GM13976 (cell line): ENCODE measurements at regions not wholly inside any gene's neighbourhood (a gene's known extent, or its start where the extent isn't known, plus 50 kb on each side); places are given as distances from the start of the nearest gene placed in this dataset.
"Not testable (repeated sequence)": the region's sequence is repeated elsewhere in the genome, so short reads cannot be mapped to it uniquely, and the experiment has no call there.

Experiments used
- DNase-seq: peaks from one replicate; pipeline ENCODE4 v3.0.0; 2012; ENCODE audit warnings: low spot score
- in situ Hi-C: fragments of 300-500 bp; cut with MboI; formaldehyde crosslinking; loops from one replicate; pipeline ENCODE4 v1.12.0; 2022; ENCODE audit warnings: low sequenced_read_pairs, mixed read lengths, inconsistent platforms; ENCODE audit not compliant: unreplicated experiment
- TF ChIP-seq, protein P1 (sequence below): IDR thresholded peaks from 2 replicates; pipeline ENCODE4 v1.5.1; 2012; ENCODE audit warnings: borderline replicate concordance, mild to moderate bottlenecking; ENCODE audit not compliant: insufficient read depth; ENCODE audit errors: extremely low read depth, missing control alignments, control extremely low read depth

- TF ChIP-seq, protein P1, sequence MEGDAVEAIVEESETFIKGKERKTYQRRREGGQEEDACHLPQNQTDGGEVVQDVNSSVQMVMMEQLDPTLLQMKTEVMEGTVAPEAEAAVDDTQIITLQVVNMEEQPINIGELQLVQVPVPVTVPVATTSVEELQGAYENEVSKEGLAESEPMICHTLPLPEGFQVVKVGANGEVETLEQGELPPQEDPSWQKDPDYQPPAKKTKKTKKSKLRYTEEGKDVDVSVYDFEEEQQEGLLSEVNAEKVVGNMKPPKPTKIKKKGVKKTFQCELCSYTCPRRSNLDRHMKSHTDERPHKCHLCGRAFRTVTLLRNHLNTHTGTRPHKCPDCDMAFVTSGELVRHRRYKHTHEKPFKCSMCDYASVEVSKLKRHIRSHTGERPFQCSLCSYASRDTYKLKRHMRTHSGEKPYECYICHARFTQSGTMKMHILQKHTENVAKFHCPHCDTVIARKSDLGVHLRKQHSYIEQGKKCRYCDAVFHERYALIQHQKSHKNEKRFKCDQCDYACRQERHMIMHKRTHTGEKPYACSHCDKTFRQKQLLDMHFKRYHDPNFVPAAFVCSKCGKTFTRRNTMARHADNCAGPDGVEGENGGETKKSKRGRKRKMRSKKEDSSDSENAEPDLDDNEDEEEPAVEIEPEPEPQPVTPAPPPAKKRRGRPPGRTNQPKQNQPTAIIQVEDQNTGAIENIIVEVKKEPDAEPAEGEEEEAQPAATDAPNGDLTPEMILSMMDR, result no peak
- in situ Hi-C loops, result no loop called here
- no peak for DNase-seq
Measured at GRCh38 chr7:32661929-32662328, 166.6 kb downstream of the AVL9 start.

DNA sequence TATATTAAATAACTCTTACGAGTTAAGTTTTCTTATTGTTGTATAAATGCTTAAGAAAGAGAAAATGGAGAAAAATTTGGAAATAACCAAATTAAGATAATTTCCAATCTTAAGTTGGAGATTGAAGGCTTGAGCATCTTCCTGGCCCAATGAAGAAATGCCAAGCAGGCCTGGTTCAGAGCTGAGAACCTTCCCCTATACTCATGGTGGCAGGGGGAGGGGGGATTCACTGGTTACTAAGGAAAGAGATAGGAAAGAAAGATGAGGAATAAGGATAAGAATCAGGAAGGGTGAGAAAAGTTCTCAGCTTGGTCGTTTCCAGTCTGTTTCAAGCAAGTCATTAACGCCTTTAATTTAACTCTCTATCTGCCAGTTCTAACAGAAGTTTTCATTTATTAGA, 166.2 kb downstream of the AVL9 start:
- TF ChIP-seq, protein P1, result no peak
- DNase-seq, result no peak
- in situ Hi-C loops, result no loop called here

GRCh38 chr7:32660936-32661335, 165.6 kb downstream of the AVL9 start:
- TF ChIP-seq, protein P1, result no peak
- no peak for DNase-seq
- in situ Hi-C loops, result no loop called here

- DNase-seq, result no peak
- in situ Hi-C loops, result no loop called here
- TF ChIP-seq, protein P1, result no peak
Measured at GRCh38 chr7:32659853-32660252, 164.6 kb downstream of the AVL9 start.

DNA sequence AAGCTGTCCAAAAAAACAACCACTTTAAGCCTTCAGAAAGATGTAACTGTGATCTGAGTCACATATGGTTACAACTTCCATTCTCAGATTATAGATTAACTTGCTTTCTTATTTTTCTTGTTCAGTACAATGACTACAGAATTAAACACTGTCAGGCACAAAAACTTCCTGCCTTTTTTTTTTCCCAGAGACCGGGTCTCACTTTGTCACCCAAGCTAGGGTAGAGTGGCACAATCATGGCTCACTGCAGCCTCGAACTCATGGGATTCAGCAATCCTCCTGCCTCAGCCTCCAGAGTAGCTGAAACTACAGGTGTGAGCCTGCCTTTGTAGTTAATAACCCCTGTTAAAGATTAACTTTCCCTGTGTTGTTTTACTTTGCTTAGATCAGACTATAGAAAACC, 163.2 kb downstream of the AVL9 start:
- TF ChIP-seq, protein P1, result no peak
- no peak for DNase-seq
- in situ Hi-C loops, result no loop called here

- no peak for DNase-seq
- TF ChIP-seq, protein P1, result no peak
- in situ Hi-C loops, result no loop called here
Measured at GRCh38 chr7:32658034-32658433, 162.7 kb downstream of the AVL9 start.

DNA sequence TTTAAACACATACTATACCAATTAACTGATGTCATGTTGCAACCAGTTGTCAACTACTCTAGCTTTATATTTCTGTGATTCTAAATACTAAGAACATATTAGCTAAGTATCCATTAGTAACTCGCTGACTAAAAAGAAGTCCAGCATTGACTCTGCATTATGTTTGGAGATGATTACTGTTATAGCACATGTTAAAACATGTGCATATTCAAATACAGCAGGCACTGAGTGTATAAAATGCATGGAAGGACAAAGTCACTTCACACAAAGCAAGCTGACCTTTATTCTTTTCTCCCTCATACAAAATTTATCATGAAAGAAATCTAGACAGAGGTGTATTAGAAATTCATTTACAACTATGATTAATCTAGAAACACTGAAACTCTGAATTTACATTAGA, 159.3 kb downstream of the AVL9 start:
- in situ Hi-C loops, DNase-seq: not testable (repeated sequence)

DNA sequence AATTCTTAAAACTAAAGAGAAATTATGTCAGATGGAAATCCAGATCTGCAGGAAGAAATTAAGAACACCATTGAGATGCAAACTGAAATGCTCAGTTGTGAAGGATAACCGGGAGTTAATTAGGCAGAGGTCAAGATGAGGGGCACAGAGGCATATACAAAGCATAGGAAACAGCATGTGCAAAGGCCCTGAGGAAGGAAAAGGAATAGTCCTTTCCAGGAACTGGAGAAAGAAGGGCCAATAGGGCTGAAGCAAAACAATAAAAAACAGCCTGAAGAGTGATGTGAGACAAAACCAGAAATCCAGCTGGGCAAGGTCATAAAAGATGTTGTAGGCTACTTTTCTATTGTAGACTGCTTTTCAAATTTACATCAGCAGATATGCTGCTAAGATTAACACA, 155.1 kb downstream of the AVL9 start:
- DNase-seq, in situ Hi-C loops: not testable (repeated sequence)
